HG03520 (cell line): ENCODE measurements at regions not wholly inside any gene's neighbourhood (a gene's known extent, or its start where the extent isn't known, plus 50 kb on each side); places are given as distances from the start of the nearest gene placed in this dataset.
"Not testable (repeated sequence)": the region's sequence is repeated elsewhere in the genome, so short reads cannot be mapped to it uniquely, and the experiment has no call there.

Experiments
- ATAC-seq: cut with Tn5 transposase; IDR thresholded peaks from one replicate; pipeline ENCODE4 v1.9.1; 2021; ENCODE audit warnings: mild to moderate bottlenecking, moderate library complexity; ENCODE audit not compliant: unreplicated experiment

- ATAC-seq = no peak
Measured at GRCh38 chr14:89537911-89538310, 120.9 kb upstream of the FOXN3 start.

GRCh38 chr14:89534902-89535685 is 118.1 kb upstream of the FOXN3 start:
- no peak for ATAC-seq

DNA sequence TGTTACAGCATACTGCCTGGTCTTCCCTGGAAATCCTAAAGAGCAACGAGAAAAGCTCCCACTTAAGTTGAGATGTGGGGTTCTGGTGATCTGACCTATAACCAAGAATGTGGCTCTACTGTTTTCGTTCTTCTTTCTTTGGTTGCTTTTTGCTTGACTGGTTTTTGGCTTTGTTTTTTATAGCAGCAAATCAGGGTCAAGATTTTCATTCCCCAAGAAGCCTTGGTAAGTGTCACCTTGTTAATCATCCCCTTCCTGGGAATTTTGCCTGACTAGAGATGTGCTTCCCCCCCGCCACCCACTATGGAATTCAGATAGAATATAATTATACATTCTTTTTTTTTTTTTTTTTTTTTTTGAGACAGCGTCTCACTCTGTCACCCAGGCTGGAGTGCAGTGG is 116.7 kb upstream of the FOXN3 start:
- no peak for ATAC-seq

GRCh38 chr14:89533136-89533535 is 116.1 kb upstream of the FOXN3 start:
- no peak for ATAC-seq

DNA sequence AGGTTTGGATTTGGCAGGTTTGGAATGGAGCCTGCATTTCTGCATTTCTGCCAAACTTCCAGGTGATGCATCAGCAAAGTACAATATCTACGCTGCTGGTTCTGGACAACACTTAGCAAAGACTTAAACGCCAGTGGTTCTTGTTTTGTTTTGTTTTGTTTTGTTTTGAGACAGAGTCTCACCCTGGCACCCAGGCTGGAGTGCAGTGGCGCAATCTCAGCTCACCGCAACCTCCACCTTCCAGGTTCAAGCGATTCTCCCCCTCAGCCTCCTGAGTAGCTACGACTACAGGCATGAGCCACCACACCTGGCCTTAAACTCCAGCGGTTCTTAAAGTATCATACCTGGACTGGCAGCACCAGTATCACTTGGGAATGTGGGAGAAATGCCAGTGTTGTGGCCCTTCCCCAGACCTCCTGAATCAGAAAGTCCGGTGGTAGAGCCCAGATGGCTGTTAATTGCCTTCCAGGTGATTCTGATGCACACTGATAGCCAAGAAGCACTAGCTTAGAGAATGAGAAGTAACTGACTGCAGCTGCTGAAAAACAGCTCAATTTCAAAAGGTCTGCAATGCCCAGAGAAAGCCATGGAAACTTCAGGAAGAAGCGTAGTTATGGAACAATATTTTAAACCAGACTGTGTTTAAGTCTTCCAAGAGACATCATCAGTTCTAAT is 114.8 kb upstream of the FOXN3 start:
- ATAC-seq = no peak

- ATAC-seq = no peak
Measured at GRCh38 chr14:89524990-89525667, 108.1 kb upstream of the FOXN3 start.

GRCh38 chr14:89524412-89524811 is 107.4 kb upstream of the FOXN3 start:
- ATAC-seq = no peak

- no peak for ATAC-seq
Measured at GRCh38 chr14:89521988-89522387, 105.0 kb upstream of the FOXN3 start.

GRCh38 chr14:89519040-89519439 is 102.0 kb upstream of the FOXN3 start:
- ATAC-seq = no peak

GRCh38 chr14:89516173-89516572 is 99.1 kb upstream of the FOXN3 start:
- ATAC-seq = no peak

GRCh38 chr14:89514601-89515000 is 97.6 kb upstream of the FOXN3 start:
- ATAC-seq = no peak

GRCh38 chr14:89509891-89510290 is 92.9 kb upstream of the FOXN3 start:
- no peak for ATAC-seq

DNA sequence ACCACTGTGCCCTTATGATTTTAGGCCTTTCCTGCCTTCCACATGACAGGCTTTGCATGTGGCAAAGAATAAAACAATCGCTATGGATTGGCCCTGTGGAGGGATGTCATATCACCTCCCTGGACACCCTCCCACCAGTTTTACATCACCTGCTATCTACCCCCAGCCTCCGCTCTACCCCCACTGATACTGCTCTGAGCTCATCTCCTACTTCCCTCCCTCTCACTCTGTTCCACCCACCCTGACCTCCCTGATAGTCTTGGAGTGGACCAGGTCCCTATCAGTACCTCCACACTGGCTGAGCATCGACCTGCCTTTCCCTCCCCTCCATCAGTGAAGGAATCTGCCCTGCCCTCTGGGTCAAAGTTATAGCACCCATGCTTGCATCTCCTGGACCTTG is 91.8 kb upstream of the FOXN3 start:
- ATAC-seq = no peak

DNA sequence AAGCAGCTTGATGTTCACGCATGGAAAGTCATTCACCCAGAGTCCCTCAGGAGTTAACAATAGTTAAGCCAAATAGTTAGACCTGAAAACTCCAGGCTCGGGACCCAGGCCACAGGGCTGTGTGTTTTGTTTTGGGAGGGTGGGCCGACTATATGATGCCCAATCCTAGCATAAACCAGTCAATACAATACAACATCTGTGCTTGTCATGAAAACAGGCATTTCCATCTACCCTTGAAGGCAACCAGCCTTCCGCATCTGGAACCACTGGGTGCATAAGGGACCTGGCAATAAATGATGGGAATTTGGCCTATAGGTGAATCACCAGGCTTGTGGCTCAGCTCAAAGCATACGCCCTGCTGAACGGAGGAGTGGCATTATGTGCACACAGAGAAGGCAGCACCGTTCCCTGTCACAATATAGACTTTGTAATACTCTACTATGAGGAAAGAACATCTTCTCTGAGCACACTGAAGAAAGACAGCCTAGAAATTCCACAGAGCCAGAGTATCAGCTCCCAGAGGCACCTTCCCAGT is 91.0 kb upstream of the FOXN3 start:
- ATAC-seq = no peak

DNA sequence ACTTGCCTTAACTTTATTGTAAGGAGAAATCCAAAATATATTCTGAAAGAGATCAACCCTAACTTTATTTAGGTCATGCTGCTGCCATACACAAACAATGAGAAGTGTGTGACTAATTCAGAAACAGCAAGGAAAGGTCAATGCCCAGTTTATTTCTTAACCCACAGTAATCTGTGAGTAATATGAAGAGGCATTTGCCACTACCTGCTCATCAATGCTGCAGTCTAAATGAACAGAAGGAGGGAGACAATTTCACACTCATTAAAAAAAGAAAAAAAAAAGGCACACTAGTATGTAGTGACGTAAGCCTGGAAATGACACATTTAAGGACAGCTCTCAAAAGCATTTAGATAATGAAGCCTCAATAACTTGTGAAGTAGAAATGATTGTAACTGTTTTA is 90.5 kb upstream of the FOXN3 start:
- ATAC-seq = no peak

DNA sequence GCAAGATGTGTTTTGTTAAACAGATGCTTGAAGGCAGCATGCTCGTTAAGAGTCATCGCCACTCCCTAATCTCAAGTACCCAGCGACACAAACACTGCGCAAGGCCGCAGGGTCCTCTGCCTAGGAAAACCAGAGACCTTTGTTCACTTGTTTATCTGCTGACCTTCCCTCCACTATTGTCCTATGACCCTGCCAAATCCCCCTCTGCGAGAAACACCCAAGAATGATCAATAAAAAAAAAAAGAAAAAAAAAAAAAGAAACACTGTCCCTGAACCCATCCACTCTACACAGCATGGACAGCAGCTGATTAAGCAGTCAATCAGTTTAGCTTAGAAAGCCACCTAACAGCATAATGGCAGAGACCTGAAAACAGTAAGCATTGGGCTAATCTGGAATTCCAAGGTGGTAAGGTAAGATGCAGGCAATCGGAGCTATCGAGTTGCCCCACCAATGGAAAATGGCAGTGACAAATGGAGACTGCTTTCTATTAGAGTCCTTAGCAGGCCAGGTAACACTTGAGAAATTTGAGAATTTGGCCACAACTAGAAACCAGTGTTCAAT is 89.9 kb upstream of the FOXN3 start:
- not testable (repeated sequence) for ATAC-seq

DNA sequence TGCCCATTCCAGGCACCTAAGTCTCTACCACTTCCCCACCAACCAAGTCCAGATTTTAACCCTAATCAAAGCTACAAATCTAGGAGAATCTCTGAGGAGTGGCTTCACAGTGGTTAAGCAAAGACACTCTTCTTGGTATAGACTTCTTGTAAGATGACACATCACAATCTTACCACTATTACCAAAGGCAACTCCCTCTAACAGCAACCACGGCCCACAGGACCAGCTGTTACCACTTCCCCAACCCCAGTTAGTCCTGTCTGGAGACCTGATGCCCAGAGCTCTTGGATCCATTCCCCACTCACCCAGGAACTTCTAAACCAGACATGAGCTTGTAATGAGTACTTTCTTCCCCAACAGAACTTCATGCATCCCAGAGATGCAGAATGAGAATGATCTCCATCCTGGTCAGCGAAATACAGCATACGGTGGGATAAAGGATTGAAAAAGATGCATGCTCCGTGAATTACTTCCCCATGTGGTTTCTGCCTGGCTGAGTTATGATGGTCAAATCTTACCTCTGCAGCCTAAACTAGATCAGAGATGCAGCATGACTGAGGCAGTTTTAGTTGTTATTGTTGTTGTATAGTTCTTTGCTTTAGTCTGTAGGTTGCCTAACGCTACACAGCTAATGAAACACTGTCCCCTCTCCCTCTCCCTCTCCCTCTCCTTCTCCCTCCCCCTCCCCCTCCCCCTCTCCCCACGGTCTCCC is 87.7 kb upstream of the FOXN3 start:
- ATAC-seq = peak; percentile 56

DNA sequence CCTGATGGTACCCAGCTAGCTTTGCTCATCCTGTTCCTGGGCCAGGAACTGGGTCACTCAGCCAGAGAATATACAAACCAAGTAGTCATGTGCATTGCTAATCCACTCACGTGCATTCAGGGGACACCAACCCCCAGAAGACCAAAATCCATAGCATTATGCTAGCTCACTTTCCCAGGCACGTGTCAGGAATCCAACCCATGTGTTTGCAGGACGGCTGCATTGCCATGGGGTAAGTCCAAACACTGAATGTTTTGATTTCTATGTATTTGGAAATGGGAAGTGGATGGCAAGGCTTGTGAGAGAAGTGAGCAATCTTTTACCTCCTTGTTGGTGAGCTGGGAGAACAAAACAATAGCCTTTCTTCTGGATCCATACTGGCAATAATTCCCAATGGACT is 87.1 kb upstream of the FOXN3 start:
- ATAC-seq = no peak

DNA sequence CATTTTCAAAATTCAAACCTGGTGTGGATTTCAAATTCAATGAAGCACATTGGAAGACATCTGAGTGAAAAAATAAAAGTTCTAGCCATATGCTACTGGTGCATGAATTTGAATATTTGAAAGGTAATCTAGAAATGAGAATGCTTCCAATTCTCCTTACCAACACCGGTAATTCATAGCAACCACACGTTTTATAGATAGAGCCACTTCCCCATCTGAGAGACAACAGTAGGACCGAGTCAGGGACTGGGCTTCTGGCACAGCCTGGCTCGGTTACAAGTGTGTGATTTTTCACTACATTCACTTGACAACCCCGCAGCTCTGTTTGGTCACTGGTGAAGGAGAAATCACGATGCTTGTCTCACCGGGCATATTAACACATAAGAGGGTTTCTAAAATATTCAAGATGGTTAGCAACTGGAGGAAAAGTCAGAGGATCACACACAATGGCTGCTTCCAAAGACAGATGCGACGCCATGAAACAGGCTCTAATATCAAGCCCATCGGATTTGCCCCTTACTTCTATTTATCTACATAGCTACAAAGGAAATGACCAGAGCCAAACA is 86.5 kb upstream of the FOXN3 start:
- ATAC-seq = peak; percentile 54

DNA sequence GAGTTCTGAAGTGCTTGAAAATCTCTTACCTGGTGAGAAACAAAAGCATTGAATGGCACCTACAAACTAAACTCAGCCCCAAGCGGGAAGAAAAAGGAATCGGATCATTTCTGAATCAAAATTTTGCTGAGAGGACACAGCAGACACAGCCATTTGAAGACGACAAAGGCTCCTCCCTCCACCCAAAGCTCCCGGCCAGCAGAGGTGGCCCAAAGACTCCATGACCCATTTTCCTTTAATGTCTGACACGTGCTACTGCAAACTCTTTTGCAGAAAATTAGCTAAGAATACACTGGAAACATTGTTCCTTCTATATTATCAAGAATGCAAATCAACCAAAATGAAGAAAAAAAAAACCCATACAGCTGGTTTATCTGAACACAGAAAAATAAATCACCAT is 85.9 kb upstream of the FOXN3 start:
- ATAC-seq = no peak
